Mucosa of descending colon (tissue), 3 donors: ENCODE measurements at regions not wholly inside any gene's neighbourhood (a gene's known extent, or its start where the extent isn't known, plus 50 kb on each side); places are given as distances from the start of the nearest gene placed in this dataset.
A peak's percentile ranks its signal among the peaks of the same experiment; 100 is the strongest.

ENCODE experiments used
- ATAC-seq: fragments of 200-7000 bp; cut with Tn5 transposase; one replicate; pipeline ENCODE4 v1.9.1; 2020; ENCODE audit warnings: mild to moderate bottlenecking, moderate library complexity
- DNase-seq, 3 donors: peaks; one replicate each; pipeline ENCODE4 v3.0.0-alpha.2; 2020
- H3K36me3 ChIP-seq: fragments of 200-600 bp; one replicate; pipeline ENCODE4 v1.8.0; 2021; ENCODE audit warnings: low read depth, mild to moderate bottlenecking
- H3K4me1 ChIP-seq: fragments of 200-600 bp; one replicate; pipeline ENCODE4 v1.8.0; 2021; ENCODE audit warnings: low read depth, mild to moderate bottlenecking
- H3K4me3 ChIP-seq: fragments of 200-600 bp; one replicate; pipeline ENCODE4 v1.8.0; 2021; ENCODE audit warnings: mild to moderate bottlenecking
- H3K9me3 ChIP-seq: fragments of 200-600 bp; one replicate; pipeline ENCODE4 v1.8.0; 2021; ENCODE audit warnings: mild to moderate bottlenecking
- intact Hi-C, 2 donors: fragments of 100-400 bp; cut with DNase I in 1 of 2; cut with micrococcal nuclease in 1 of 2; formaldehyde crosslinking; loops; one replicate each; pipeline versions ENCODE4 v1.11.0 to v1.11.1; 2022; cut with DNase I, micrococcal nuclease
- TF ChIP-seq, protein P1 (sequence below): fragments of 200-600 bp; IDR thresholded peaks from one replicate; pipeline ENCODE4 v1.8.0; 2022; ENCODE audit warnings: antibody characterized with exemption, mild to moderate bottlenecking
- donor health status: DM: no; HTN: no; CAD: no; lungs with moderate emphysema.
- donor health status: DM: no; HTN: no; CAD: no.
- donor health status: DM: no; HTN: yes; CAD: no.

DNA sequence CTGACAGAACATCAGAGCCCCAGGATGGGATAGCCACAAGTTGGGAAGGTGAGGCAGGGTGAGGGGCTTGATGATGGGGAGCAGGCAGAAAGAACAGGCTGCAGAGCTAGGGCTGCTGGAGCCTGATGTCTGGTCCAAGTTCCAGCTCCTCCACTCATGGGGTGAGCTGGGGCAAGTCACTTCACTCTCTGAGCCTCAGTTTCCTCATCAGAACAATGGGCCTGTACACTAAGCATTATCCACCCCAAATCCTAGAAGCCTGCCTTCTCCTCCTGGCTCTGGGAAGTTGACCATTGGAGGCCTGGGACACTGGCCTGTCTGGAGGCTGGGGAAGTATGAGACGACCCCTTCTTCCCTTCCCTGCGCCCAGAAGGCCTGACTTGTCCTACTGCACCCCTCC is 51.8 kb upstream of the PSD2 start:
- ATAC-seq (no peak), DNase-seq (no peak)
- H3K4me3 ChIP-seq, result no peak overlapping the region
- no peaks in the 10 kb centered on the region for H3K36me3 ChIP-seq
- no peaks in the 10 kb centered on the region for H3K9me3 ChIP-seq
- TF ChIP-seq, protein P1, sequence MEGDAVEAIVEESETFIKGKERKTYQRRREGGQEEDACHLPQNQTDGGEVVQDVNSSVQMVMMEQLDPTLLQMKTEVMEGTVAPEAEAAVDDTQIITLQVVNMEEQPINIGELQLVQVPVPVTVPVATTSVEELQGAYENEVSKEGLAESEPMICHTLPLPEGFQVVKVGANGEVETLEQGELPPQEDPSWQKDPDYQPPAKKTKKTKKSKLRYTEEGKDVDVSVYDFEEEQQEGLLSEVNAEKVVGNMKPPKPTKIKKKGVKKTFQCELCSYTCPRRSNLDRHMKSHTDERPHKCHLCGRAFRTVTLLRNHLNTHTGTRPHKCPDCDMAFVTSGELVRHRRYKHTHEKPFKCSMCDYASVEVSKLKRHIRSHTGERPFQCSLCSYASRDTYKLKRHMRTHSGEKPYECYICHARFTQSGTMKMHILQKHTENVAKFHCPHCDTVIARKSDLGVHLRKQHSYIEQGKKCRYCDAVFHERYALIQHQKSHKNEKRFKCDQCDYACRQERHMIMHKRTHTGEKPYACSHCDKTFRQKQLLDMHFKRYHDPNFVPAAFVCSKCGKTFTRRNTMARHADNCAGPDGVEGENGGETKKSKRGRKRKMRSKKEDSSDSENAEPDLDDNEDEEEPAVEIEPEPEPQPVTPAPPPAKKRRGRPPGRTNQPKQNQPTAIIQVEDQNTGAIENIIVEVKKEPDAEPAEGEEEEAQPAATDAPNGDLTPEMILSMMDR, result no peak
- intact Hi-C loops, result no loop called here
- peaks cover 23% of the 10 kb centered on the region for H3K4me1 ChIP-seq

DNA sequence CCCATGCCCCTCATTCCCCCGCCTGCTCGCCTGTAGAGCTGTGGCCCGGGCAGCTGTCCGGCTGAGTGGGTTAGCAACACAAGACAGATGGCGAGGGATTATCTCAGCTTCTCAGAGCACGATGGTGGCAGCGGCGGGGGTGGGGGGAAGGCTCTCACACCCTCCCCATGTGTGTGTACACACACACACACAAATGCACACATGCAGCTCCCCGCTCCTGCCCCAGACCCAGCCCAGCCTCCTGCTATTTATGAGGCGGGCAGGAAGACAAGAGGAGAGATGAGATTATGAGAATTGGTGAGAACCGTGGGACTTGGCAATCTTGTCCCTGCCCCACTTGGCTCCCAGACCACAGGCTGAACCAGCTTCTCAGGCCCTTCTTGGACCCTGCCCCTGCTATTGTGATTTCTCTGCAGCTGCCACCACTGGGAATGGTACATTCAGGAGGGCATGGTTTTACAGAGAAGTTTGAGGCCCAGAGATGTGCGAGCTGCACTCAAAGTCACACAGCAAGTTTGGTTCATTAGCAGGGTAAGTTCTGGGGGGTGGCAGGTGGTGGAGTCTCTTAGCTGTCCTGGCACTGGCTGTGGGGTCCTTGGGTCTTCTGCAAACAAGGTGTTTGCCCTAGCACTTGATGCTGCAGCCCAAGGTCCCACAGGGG is 51.0 kb upstream of the PSD2 start:
- no peak overlapping the region for H3K4me3 ChIP-seq
- TF ChIP-seq, protein P1, result no peak
- H3K36me3 ChIP-seq, result no peaks in the 10 kb centered on the region
- intact Hi-C loops, result no loop called here
- H3K4me1 ChIP-seq, result peaks cover 23% of the 10 kb centered on the region
- DNase-seq (no peak), ATAC-seq (no peak)
- H3K9me3 ChIP-seq, result no peaks in the 10 kb centered on the region

DNA sequence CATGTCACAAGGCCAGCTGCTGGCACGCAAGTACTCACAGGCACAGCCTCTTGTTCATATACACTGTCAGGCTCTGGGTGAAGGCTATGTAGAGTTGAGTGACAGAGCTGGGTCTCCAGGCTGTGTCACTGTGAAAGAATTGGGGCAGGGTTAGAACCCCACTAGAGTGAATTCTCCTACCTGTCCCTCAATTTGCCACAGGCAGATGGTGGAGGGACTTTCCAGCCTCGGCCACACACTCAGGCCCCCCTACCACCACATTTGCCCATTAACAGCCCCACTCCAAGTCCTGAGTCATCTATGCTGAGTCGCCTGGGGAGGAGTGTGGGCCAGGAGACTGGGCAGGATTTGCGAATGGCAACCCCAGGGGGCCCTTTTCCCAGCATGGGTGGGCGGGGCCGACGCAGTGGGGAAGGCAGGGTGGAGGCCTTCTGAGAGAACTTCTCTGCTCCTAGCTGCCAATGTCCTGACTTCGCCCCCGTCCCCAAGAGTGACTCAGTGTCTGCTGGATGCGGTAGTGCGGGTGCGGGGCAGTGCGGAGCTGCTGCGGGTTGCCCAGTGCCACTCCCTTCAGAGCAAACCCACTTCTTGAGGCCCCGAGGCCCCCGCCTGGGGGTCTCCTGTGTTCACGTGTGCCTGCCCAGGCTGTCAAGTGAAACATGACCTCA is 50.3 kb upstream of the PSD2 start:
- H3K4me1 ChIP-seq, result peaks cover 23% of the 10 kb centered on the region
- peak in 1 of 3 donors; percentile 77 for DNase-seq
- peak; percentile 3 for ATAC-seq
- intact Hi-C loops, result no loop called here
- no peaks in the 10 kb centered on the region for H3K9me3 ChIP-seq
- H3K4me3 ChIP-seq, result no peak overlapping the region
- no peaks in the 10 kb centered on the region for H3K36me3 ChIP-seq
- TF ChIP-seq, protein P1, result no peak

DNA sequence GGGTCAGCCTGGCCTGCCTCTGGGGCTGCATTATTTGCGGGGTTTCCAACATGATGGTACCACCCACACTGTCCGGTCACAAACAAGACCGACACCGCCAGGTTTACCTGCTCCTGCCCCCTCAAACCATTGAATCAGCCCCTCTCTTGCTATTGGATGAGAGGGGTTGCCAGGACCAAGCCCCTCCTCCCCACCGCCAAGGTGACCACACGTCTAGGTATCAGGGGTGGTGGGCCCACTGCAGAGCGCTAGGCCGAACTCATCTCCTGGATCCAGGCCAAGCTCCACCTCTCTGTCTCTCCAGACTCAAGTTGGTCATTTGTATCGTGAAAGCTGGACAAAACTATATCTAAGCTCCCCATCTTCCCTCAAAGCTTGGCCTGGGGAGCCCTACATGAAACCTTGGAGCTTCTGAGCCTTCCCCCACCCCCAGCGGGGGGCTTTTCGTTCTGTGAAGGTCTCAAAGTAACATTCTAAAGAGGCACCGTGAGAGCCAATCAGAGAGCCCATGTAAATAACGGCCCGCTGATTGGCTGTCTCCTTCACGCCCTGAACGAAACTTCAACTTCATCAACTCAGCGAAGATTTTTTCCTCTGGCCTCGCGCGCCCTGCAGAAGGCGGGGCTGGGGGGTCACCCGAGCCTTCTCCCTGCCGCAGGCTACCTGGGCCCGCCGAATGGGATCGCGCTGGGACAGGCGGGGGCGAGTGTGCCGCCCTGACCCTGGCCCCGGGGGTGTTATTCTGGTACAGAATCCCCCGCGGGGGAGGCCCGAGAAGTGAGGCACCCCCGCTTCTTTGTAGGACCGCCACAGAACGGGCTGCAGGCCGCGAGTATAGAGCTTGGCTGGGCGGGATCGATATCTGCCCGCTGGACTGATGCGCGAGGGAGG is 49.6 kb upstream of the PSD2 start:
- peak; percentile 73 for ATAC-seq
- intact Hi-C loops, result no loop called here

More for the DNA sequence above, 49.6 kb upstream of the PSD2 start:
- TF ChIP-seq, protein P1, result no peak
- peak in 2 of 3 donors; percentile 55 to 63 for DNase-seq
- Histone ChIP-seq H3K9me3 (no peaks in the 10 kb centered on the region), H3K4me1 (peaks cover 23% of the 10 kb centered on the region), H3K36me3 (no peaks in the 10 kb centered on the region), H3K4me3 (no peak overlapping the region)
